HepG2 (cell line): ENCODE measurements at regions not wholly inside any gene's neighbourhood (a gene's known extent, or its start where the extent isn't known, plus 50 kb on each side); places are given as distances from the start of the nearest gene placed in this dataset.

Experiments used
- HDAC2 ChIP-seq: sonication (generic); formaldehyde crosslinking; IDR thresholded peaks from 2 replicates; pipeline ENCODE4 v1.4.0; 2020; ENCODE audit warnings: missing genetic modification reagents
- NR3C1 ChIP-seq: sonication (generic); formaldehyde crosslinking; IDR thresholded peaks from 2 replicates; pipeline ENCODE4 v1.4.0; 2020; ENCODE audit warnings: missing genetic modification reagents
- PCBP1 ChIP-seq: fragments of 200-400 bp; formaldehyde crosslinking; IDR thresholded peaks from 2 replicates; pipeline ENCODE4 v1.6.1; 2017; ENCODE audit warnings: mild to moderate bottlenecking, low read depth, low read length, borderline replicate concordance
- ZNF879 ChIP-seq: sonication (generic); formaldehyde crosslinking; IDR thresholded peaks from 2 replicates; pipeline ENCODE4 v1.8.1; 2023; ENCODE audit warnings: missing genetic modification reagents

DNA sequence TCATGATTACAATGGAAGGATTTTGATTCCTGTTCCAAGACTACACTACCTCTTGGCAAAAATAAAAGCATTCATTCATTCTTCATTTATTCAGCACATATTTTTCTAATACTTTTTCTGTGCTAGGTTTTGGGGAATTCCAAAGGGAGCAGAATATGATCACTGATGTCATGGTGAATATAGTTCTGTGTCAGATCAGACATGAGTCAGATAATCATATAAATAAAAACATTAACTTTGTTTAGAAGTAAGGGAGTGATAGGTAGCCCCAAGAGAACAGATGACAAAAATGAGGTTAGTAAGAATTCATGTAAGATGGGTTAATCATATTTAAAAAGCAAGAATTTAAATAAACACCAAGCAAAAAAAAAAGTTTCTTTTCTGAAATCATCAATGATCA, 94.1 kb upstream of the RANBP6 start:
- TF ChIP-seq ZNF879 (CRISPR knock-in tag) = no peak
- no peak for TF ChIP-seq NR3C1
- no peak for TF ChIP-seq PCBP1
- no peak for TF ChIP-seq HDAC2 (CRISPR knock-in tag)
